ENCODE measurements at regions not wholly inside any gene's neighbourhood (a gene's known extent, or its start where the extent isn't known, plus 50 kb on each side); places are given as distances from the start of the nearest gene placed in this dataset.

- no peak for DNase-seq
Measured at GRCh38 chr13:85278851-85279250, 520.4 kb downstream of the SLITRK6 start.

- DNase-seq, result no peak
Measured at GRCh38 chr13:85277748-85278147, 521.5 kb downstream of the SLITRK6 start.

- DNase-seq, result no peak
Measured at GRCh38 chr13:85266771-85267170, 532.4 kb downstream of the SLITRK6 start.

- DNase-seq, result no peak
Measured at GRCh38 chr13:85266331-85266730, 532.9 kb downstream of the SLITRK6 start.

- no peak for DNase-seq
Measured at GRCh38 chr13:85265296-85265695, 533.9 kb downstream of the SLITRK6 start.

- DNase-seq, result no peak
Measured at GRCh38 chr13:85262499-85262898, 536.7 kb downstream of the SLITRK6 start.

- DNase-seq, result no peak
Measured at GRCh38 chr13:85261757-85262346, 537.4 kb downstream of the SLITRK6 start.

- DNase-seq, result no peak
Measured at GRCh38 chr13:85260896-85261295, 538.3 kb downstream of the SLITRK6 start.

GRCh38 chr13:85255978-85256377, 543.2 kb downstream of the SLITRK6 start:
- DNase-seq, result no peak

- DNase-seq, result no peak
Measured at GRCh38 chr13:85254641-85255040, 544.6 kb downstream of the SLITRK6 start.

GRCh38 chr13:85249151-85249550, 550.1 kb downstream of the SLITRK6 start:
- no peak for DNase-seq

GRCh38 chr13:85247780-85248179, 551.4 kb downstream of the SLITRK6 start:
- no peak for DNase-seq

GRCh38 chr13:85243831-85244230, 555.4 kb downstream of the SLITRK6 start:
- DNase-seq, result no peak

GRCh38 chr13:85241060-85241459, 558.2 kb downstream of the SLITRK6 start:
- DNase-seq, result no peak

GRCh38 chr13:85236413-85236812, 562.8 kb downstream of the SLITRK6 start:
- DNase-seq, result no peak

GRCh38 chr13:85230691-85231093, 568.5 kb downstream of the SLITRK6 start:
- no peak for DNase-seq

GRCh38 chr13:85228692-85229091, 570.5 kb downstream of the SLITRK6 start:
- DNase-seq, result no peak

GRCh38 chr13:85223883-85224656, 575.1 kb downstream of the SLITRK6 start:
- no peak for DNase-seq

GRCh38 chr13:85216576-85216975, 582.6 kb downstream of the SLITRK6 start:
- DNase-seq, result no peak

- DNase-seq, result no peak
Measured at GRCh38 chr13:85212692-85213091, 586.5 kb downstream of the SLITRK6 start.

GRCh38 chr13:85204668-85205344, 594.4 kb downstream of the SLITRK6 start:
- DNase-seq, result no peak

GRCh38 chr13:85197431-85197830, 601.8 kb downstream of the SLITRK6 start:
- no peak for DNase-seq

- DNase-seq, result no peak
Measured at GRCh38 chr13:85194482-85194881, 604.7 kb downstream of the SLITRK6 start.

Data from CD4-positive, alpha-beta T cell treated with Interferon gamma for 1 hour (primary cell).